OCI-LY1 (cell line): ENCODE measurements at regions not wholly inside any gene's neighbourhood (a gene's known extent, or its start where the extent isn't known, plus 50 kb on each side); places are given as distances from the start of the nearest gene placed in this dataset.

ENCODE experiments used
- H2AFZ ChIP-seq: fragments of 200-600 bp; sonication (generic), shearing (Covaris generic); 2 replicates; pipeline ENCODE4 v1.6.0; 2014; ENCODE audit warnings: antibody characterized with exemption, mild to moderate bottlenecking, low read length
- H3F3A ChIP-seq: fragments of 200-600 bp; sonication (generic), shearing (Covaris generic); 2 replicates; pipeline ENCODE4 v1.6.0; 2014; ENCODE audit warnings: mild to moderate bottlenecking, antibody characterized with exemption, low read length, moderate library complexity; ENCODE audit not compliant: insufficient read depth
- H3K27ac ChIP-seq: fragments of 200-600 bp; sonication (generic); 2 replicates; pipeline ENCODE4 v1.5.1; 2014; ENCODE audit warnings: low read length, mixed run types, mild to moderate bottlenecking, low read depth; ENCODE audit not compliant: poor library complexity, severe bottlenecking
- H3K27me3 ChIP-seq: fragments of 200-600 bp; sonication (generic); 2 replicates; pipeline ENCODE4 v1.6.0; 2014; ENCODE audit warnings: antibody characterized with exemption, mild to moderate bottlenecking, low read length, moderate library complexity; ENCODE audit not compliant: insufficient read depth
- H3K36me3 ChIP-seq: fragments of 200-600 bp; sonication (generic); 2 replicates; pipeline ENCODE4 v1.6.1; 2014; ENCODE audit warnings: mild to moderate bottlenecking, antibody characterized with exemption, low read length, moderate library complexity, mixed read lengths; ENCODE audit not compliant: insufficient read depth
- H3K4me1 ChIP-seq: fragments of 200-600 bp; sonication (generic); 2 replicates; pipeline ENCODE4 v1.5.1; 2014; ENCODE audit warnings: mild to moderate bottlenecking, low read length, moderate library complexity; ENCODE audit not compliant: insufficient read depth, severe bottlenecking
- H3K4me2 ChIP-seq: fragments of 200-600 bp; sonication (generic), shearing (Covaris generic); 2 replicates; pipeline ENCODE4 v1.6.1; 2014; ENCODE audit warnings: low read length
- H3K4me3 ChIP-seq: fragments of 200-600 bp; sonication (generic); 2 replicates; pipeline ENCODE4 v1.5.1; 2014; ENCODE audit warnings: low read length, low read depth, mild to moderate bottlenecking, mixed read lengths; ENCODE audit not compliant: poor library complexity, severe bottlenecking
- H3K79me2 ChIP-seq: fragments of 200-600 bp; shearing (Covaris generic); 2 replicates; pipeline ENCODE4 v1.6.1; 2016; ENCODE audit warnings: mixed run types, low read length, mixed read lengths; ENCODE audit not compliant: insufficient read depth
- H3K9ac ChIP-seq: fragments of 200-600 bp; sonication (generic), shearing (Covaris generic); 2 replicates; pipeline ENCODE4 v1.6.1; 2014; ENCODE audit warnings: mild to moderate bottlenecking, low read length, mixed read lengths
- H3K9me2 ChIP-seq: fragments of 200-600 bp; sonication (generic), shearing (Covaris generic); 2 replicates; pipeline ENCODE4 v1.6.1; 2014; ENCODE audit warnings: low read depth, mild to moderate bottlenecking, low read length, mixed read lengths
- H3K9me3 ChIP-seq: fragments of 200-600 bp; shearing (Covaris generic); 2 replicates; pipeline ENCODE4 v1.6.1; 2014; ENCODE audit warnings: low read length, mixed read lengths
- H4K20me1 ChIP-seq: fragments of 200-600 bp; sonication (generic), shearing (Covaris generic); 2 replicates; pipeline ENCODE4 v1.6.0; 2016; ENCODE audit warnings: mild to moderate bottlenecking, low read length; ENCODE audit not compliant: insufficient read depth
- EZH2 ChIP-seq: fragments of 200-600 bp; sonication (generic), shearing (Covaris generic); IDR thresholded peaks from 2 replicates; pipeline ENCODE4 v1.8.0; 2017; ENCODE audit warnings: borderline replicate concordance, mixed run types, mild to moderate bottlenecking, antibody characterized with exemption, low read length, moderate library complexity, mixed read lengths
- TF ChIP-seq, protein P1 (sequence below): fragments of 200-600 bp; sonication (generic), shearing (Covaris generic); IDR thresholded peaks from 2 replicates; pipeline ENCODE4 v1.5.1; 2017; ENCODE audit warnings: mild to moderate bottlenecking, antibody characterized with exemption, low read length, moderate library complexity, mixed read lengths

GRCh38 chrX:123088930-123089329 is 95.1 kb upstream of the GRIA3 start:
- Histone ChIP-seq H3K9me2 (no peaks in the 10 kb centered on the region), H3K4me1 (no peaks in the 10 kb centered on the region), H3K4me3 (no peak overlapping the region), H3K9ac (no peak overlapping the region), H3K9me3 (no peaks in the 10 kb centered on the region), H3K27ac (no peak overlapping the region), H3K27me3 (no peaks in the 10 kb centered on the region), H3F3A (no peaks in the 10 kb centered on the region), H3K79me2 (no peaks in the 10 kb centered on the region), H4K20me1 (no peaks in the 10 kb centered on the region), H2AFZ (no peak overlapping the region), H3K36me3 (no peaks in the 10 kb centered on the region), H3K4me2 (no peak overlapping the region)
- no peak for TF ChIP-seq EZH2
- TF ChIP-seq, protein P1, sequence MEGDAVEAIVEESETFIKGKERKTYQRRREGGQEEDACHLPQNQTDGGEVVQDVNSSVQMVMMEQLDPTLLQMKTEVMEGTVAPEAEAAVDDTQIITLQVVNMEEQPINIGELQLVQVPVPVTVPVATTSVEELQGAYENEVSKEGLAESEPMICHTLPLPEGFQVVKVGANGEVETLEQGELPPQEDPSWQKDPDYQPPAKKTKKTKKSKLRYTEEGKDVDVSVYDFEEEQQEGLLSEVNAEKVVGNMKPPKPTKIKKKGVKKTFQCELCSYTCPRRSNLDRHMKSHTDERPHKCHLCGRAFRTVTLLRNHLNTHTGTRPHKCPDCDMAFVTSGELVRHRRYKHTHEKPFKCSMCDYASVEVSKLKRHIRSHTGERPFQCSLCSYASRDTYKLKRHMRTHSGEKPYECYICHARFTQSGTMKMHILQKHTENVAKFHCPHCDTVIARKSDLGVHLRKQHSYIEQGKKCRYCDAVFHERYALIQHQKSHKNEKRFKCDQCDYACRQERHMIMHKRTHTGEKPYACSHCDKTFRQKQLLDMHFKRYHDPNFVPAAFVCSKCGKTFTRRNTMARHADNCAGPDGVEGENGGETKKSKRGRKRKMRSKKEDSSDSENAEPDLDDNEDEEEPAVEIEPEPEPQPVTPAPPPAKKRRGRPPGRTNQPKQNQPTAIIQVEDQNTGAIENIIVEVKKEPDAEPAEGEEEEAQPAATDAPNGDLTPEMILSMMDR = no peak

- Histone ChIP-seq H4K20me1 (no peaks in the 10 kb centered on the region), H3F3A (no peaks in the 10 kb centered on the region), H3K36me3 (no peaks in the 10 kb centered on the region), H3K9ac (no peak overlapping the region), H3K4me1 (no peaks in the 10 kb centered on the region), H3K9me2 (no peaks in the 10 kb centered on the region), H2AFZ (no peak overlapping the region), H3K27me3 (no peaks in the 10 kb centered on the region), H3K79me2 (no peaks in the 10 kb centered on the region), H3K4me3 (no peak overlapping the region), H3K27ac (no peak overlapping the region), H3K9me3 (no peaks in the 10 kb centered on the region), H3K4me2 (no peak overlapping the region)
- no peak for TF ChIP-seq EZH2
- TF ChIP-seq, protein P1 = no peak
Measured at GRCh38 chrX:123093792-123094191, 90.3 kb upstream of the GRIA3 start.

GRCh38 chrX:123108513-123109427 is 75.3 kb upstream of the GRIA3 start:
- Histone ChIP-seq H3K27me3 (no peaks in the 10 kb centered on the region), H3K9me3 (no peaks in the 10 kb centered on the region), H3K4me2 (no peak overlapping the region), H3K9ac (no peak overlapping the region), H3K36me3 (no peaks in the 10 kb centered on the region), H2AFZ (no peak overlapping the region), H3K4me3 (no peak overlapping the region), H4K20me1 (no peaks in the 10 kb centered on the region), H3K79me2 (no peaks in the 10 kb centered on the region), H3K9me2 (no peaks in the 10 kb centered on the region), H3F3A (no peaks in the 10 kb centered on the region), H3K27ac (no peak overlapping the region), H3K4me1 (no peaks in the 10 kb centered on the region)
- TF ChIP-seq, protein P1 = no peak
- no peak for TF ChIP-seq EZH2
